ENCODE measurements at regions not wholly inside any gene's neighbourhood (a gene's known extent, or its start where the extent isn't known, plus 50 kb on each side); places are given as distances from the start of the nearest gene placed in this dataset.

DNA sequence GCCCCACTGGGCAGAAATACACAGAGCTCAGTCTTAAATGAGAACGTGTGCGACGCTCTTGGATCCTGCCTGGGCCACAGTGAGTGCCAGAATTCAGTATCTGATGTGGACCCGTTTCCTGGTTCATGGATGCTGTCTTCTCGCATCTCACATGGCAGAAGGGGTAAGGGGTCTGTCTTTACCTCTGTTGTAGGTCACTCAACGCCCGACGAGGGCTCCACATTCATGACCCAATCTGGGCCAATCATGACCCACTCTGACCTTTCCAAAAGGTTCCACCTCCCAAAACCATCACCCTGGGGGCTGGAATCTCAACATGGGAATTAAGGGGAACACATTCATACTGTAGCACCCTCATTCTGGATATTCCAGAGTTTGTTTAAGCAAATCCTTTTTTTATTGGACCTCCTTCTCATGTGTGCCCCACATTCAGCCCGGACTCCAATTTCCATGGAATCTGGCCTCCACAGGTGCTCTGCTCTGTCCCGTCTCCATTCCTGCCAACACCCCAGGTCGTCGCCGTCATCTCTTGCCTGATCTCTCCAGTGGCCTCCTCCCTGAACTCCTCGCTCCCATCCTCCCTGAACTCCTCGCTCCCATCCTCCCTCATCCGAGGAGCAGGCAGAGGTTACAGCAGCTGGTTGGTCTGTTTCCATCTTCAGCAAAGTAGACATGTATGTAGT lies 78.9 kb upstream of the OTOS start:
- TF ChIP-seq, protein P1, sequence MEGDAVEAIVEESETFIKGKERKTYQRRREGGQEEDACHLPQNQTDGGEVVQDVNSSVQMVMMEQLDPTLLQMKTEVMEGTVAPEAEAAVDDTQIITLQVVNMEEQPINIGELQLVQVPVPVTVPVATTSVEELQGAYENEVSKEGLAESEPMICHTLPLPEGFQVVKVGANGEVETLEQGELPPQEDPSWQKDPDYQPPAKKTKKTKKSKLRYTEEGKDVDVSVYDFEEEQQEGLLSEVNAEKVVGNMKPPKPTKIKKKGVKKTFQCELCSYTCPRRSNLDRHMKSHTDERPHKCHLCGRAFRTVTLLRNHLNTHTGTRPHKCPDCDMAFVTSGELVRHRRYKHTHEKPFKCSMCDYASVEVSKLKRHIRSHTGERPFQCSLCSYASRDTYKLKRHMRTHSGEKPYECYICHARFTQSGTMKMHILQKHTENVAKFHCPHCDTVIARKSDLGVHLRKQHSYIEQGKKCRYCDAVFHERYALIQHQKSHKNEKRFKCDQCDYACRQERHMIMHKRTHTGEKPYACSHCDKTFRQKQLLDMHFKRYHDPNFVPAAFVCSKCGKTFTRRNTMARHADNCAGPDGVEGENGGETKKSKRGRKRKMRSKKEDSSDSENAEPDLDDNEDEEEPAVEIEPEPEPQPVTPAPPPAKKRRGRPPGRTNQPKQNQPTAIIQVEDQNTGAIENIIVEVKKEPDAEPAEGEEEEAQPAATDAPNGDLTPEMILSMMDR (IDR thresholded peaks at IDR 0.05; ENCODE audit: low read depth, low read length) = no peak
- DNase-seq (ENCODE audit: low read depth in 2 of 2) = no peak
- H3K4me3 ChIP-seq (replicated peaks in 1 of 2; ENCODE audit: low read depth in 2 of 2, low read length in 2 of 2) = no peak overlapping the region

- no peak overlapping the region for H3K4me3 ChIP-seq (replicated peaks in 1 of 2; ENCODE audit: low read depth in 2 of 2, low read length in 2 of 2)
- TF ChIP-seq, protein P1 (IDR thresholded peaks at IDR 0.05; ENCODE audit: low read depth, low read length) = no peak
- peak; percentile 39 to 69 for DNase-seq (ENCODE audit: low read depth in 2 of 2)
Measured at GRCh38 chr2:240220371-240220770, 79.9 kb upstream of the OTOS start.

DNA sequence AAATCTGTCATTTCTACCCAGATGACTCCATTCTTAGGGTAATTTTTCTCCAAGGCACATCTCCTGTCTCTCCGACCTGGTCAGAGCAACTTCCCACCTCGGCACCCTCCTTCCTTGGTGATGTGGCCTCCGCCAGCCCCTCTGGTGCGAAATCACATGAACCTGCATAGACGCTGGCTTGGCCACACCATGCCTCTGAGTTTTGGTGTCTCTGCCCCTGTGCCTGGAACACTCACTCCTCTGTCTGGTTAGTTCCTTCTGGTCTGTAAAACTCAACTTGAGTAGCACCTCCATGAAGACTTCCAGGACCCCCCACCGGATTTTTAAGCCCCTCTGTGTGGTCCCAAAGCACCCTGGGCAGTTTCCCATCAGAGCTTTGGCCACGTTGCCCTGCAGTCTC lies 83.2 kb upstream of the OTOS start:
- H3K4me3 ChIP-seq (replicated peaks in 1 of 2; ENCODE audit: low read depth in 2 of 2, low read length in 2 of 2) = no peak overlapping the region
- TF ChIP-seq, protein P1 (IDR thresholded peaks at IDR 0.05; ENCODE audit: low read depth, low read length) = no peak
- DNase-seq (ENCODE audit: low read depth in 2 of 2) = no peak

GRCh38 chr2:240224676-240225075 lies 84.2 kb upstream of the OTOS start:
- peak; percentile 56 to 68 for DNase-seq (ENCODE audit: low read depth in 2 of 2)
- TF ChIP-seq, protein P1 (IDR thresholded peaks at IDR 0.05; ENCODE audit: low read depth, low read length) = no peak
- H3K4me3 ChIP-seq (replicated peaks in 1 of 2; ENCODE audit: low read depth in 2 of 2, low read length in 2 of 2) = no peak overlapping the region

GRCh38 chr2:240225131-240225530 lies 84.7 kb upstream of the OTOS start:
- H3K4me3 ChIP-seq (replicated peaks in 1 of 2; ENCODE audit: low read depth in 2 of 2, low read length in 2 of 2) = no peak overlapping the region
- DNase-seq (ENCODE audit: low read depth in 2 of 2) = no peak
- TF ChIP-seq, protein P1 (IDR thresholded peaks at IDR 0.05; ENCODE audit: low read depth, low read length) = no peak

GRCh38 chr2:240225660-240226475 lies 85.4 kb upstream of the OTOS start:
- H3K4me3 ChIP-seq (replicated peaks in 1 of 2; ENCODE audit: low read depth in 2 of 2, low read length in 2 of 2) = no peak overlapping the region
- DNase-seq (ENCODE audit: low read depth in 2 of 2) = no peak
- TF ChIP-seq, protein P1 (IDR thresholded peaks at IDR 0.05; ENCODE audit: low read depth, low read length) = no peak
